Mesothelial cell of epicardium (in vitro differentiated cells): ENCODE measurements at regions not wholly inside any gene's neighbourhood (a gene's known extent, or its start where the extent isn't known, plus 50 kb on each side); places are given as distances from the start of the nearest gene placed in this dataset.

ENCODE experiments used
- DNase-seq, 2 experiments: peaks; one replicate each; pipeline ENCODE4 v3.0.0; 2021; ENCODE audit warnings: low spot score in 2 of 2; ENCODE audit not compliant: unreplicated experiment in 2 of 2
- H3K27ac Mint-ChIP-seq: 2 replicates; pipeline ENCODE4 v1.8.0; 2021; ENCODE audit warnings: mixed read lengths
- H3K27me3 Mint-ChIP-seq: 2 replicates; pipeline ENCODE4 v1.8.0; 2021; ENCODE audit warnings: low read depth, mixed read lengths
- H3K36me3 Mint-ChIP-seq: 2 replicates; pipeline ENCODE4 v1.8.0; 2021; ENCODE audit warnings: mixed read lengths
- H3K4me1 Mint-ChIP-seq: 2 replicates; pipeline ENCODE4 v1.8.0; 2021; ENCODE audit warnings: mixed read lengths
- H3K4me3 Mint-ChIP-seq: 2 replicates; pipeline ENCODE4 v1.8.0; 2021; ENCODE audit warnings: mild to moderate bottlenecking, moderate library complexity, mixed read lengths
- H3K9me3 Mint-ChIP-seq: 2 replicates; pipeline ENCODE4 v1.8.0; 2021; ENCODE audit warnings: mixed read lengths
- CTCF ChIP-seq: fragments of 200-600 bp; sonication (generic); IDR thresholded peaks from one replicate; pipeline ENCODE4 v1.5.0; 2021; ENCODE audit warnings: antibody characterized with exemption; ENCODE audit not compliant: unreplicated experiment

- Mint-ChIP-seq H3K9me3 (no peaks in the 10 kb centered on the region), H3K27me3 (peaks cover 7% of the 10 kb centered on the region), H3K36me3 (no peaks in the 10 kb centered on the region), H3K27ac (no peak overlapping the region), H3K4me1 (peaks cover 9% of the 10 kb centered on the region), H3K4me3 (no peak overlapping the region)
- no peak for DNase-seq
- no peak for TF ChIP-seq CTCF
Measured at GRCh38 chr1:30400507-30400906, 322.9 kb downstream of the MATN1 start.

- DNase-seq = no peak
- peaks cover 8% of the 10 kb centered on the region for H3K4me1 Mint-ChIP-seq
- H3K27ac Mint-ChIP-seq = no peak overlapping the region
- H3K9me3 Mint-ChIP-seq = peaks cover 3% of the 10 kb centered on the region
- no peak overlapping the region for H3K4me3 Mint-ChIP-seq
- no peak for TF ChIP-seq CTCF
- no peaks in the 10 kb centered on the region for H3K36me3 Mint-ChIP-seq
- H3K27me3 Mint-ChIP-seq = peaks cover 15% of the 10 kb centered on the region
Measured at GRCh38 chr1:30399026-30399425, 324.4 kb downstream of the MATN1 start.

- no peak overlapping the region for H3K4me3 Mint-ChIP-seq
- no peak for TF ChIP-seq CTCF
- H3K27me3 Mint-ChIP-seq = peaks cover 25% of the 10 kb centered on the region
- no peaks in the 10 kb centered on the region for H3K36me3 Mint-ChIP-seq
- no peak overlapping the region for H3K27ac Mint-ChIP-seq
- no peak for DNase-seq
- H3K9me3 Mint-ChIP-seq = peaks cover 12% of the 10 kb centered on the region
- no peaks in the 10 kb centered on the region for H3K4me1 Mint-ChIP-seq
Measured at GRCh38 chr1:30397576-30397975, 325.8 kb downstream of the MATN1 start.

- no peak for TF ChIP-seq CTCF
- Mint-ChIP-seq H3K9me3 (peaks cover 26% of the 10 kb centered on the region), H3K4me3 (no peak overlapping the region), H3K27ac (no peak overlapping the region), H3K27me3 (peaks cover 30% of the 10 kb centered on the region), H3K36me3 (no peaks in the 10 kb centered on the region), H3K4me1 (no peaks in the 10 kb centered on the region)
- DNase-seq = no peak
Measured at GRCh38 chr1:30395631-30396030, 327.8 kb downstream of the MATN1 start.

- no peak for TF ChIP-seq CTCF
- no peak overlapping the region for H3K27ac Mint-ChIP-seq
- H3K27me3 Mint-ChIP-seq = peaks cover 32% of the 10 kb centered on the region
- no peak for DNase-seq
- no peaks in the 10 kb centered on the region for H3K36me3 Mint-ChIP-seq
- no peak overlapping the region for H3K4me3 Mint-ChIP-seq
- peaks cover 21% of the 10 kb centered on the region for H3K9me3 Mint-ChIP-seq
- peaks cover 22% of the 10 kb centered on the region for H3K4me1 Mint-ChIP-seq
Measured at GRCh38 chr1:30388386-30388785, 335.0 kb downstream of the MATN1 start.
